AG04449 (cell line): ENCODE measurements at regions not wholly inside any gene's neighbourhood (a gene's known extent, or its start where the extent isn't known, plus 50 kb on each side); places are given as distances from the start of the nearest gene placed in this dataset.

Source experiments
- CTCF ChIA-PET: fragments of 350-600 bp; formaldehyde crosslinking; extraction: SDS; loops from one replicate; lab custom pipeline; 2021; ENCODE audit warnings: antibody characterized with exemption; lab: Yijun Ruan, JAX
- POLR2A ChIA-PET: fragments of 400-600, 350-600 bp; formaldehyde crosslinking; extraction: SDS; loops from one replicate; lab custom pipeline; 2020; ENCODE audit warnings: antibody characterized with exemption, inconsistent platforms; lab: Yijun Ruan, JAX
- DNase-seq: peaks from one replicate; pipeline ENCODE4 v3.0.0-alpha.2; 2010; ENCODE audit warnings: low read depth, low spot score
- H3K4me3 ChIP-seq: 2 replicates; pipeline ENCODE4 v1.5.1; 2011; ENCODE audit warnings: low read depth, mild to moderate bottlenecking, control low read depth, low read length
- TF ChIP-seq, protein P1 (sequence below): IDR thresholded peaks from one replicate; pipeline ENCODE4 v1.5.1; 2011; ENCODE audit warnings: mild to moderate bottlenecking, moderate library complexity, low read length, control low read depth, inconsistent platforms; ENCODE audit not compliant: insufficient read depth; ENCODE audit errors: missing control alignments

DNA sequence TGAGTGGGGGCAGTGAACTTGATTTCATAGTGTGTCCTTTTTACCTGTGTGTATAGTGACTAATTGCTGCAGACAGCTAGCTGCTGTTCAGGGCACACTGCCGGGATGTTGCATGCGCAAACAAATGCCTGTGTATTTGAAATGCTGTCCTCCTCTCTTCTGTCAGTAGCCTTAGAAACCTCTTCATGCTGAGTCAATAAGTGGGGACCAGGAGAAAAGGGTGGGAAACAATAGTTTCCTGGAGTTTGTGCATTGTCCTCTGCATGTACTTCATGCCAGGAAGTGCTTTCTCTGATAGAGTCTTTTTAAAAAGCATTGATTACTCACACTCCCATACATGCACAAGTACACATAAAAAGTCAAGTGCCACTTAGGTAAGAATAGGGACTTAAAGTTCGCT lies 1183.7 kb upstream of the CELF2 start:
- ChIA-PET POLR2A (no interaction called here), CTCF (no interaction called here)
- TF ChIP-seq, protein P1, sequence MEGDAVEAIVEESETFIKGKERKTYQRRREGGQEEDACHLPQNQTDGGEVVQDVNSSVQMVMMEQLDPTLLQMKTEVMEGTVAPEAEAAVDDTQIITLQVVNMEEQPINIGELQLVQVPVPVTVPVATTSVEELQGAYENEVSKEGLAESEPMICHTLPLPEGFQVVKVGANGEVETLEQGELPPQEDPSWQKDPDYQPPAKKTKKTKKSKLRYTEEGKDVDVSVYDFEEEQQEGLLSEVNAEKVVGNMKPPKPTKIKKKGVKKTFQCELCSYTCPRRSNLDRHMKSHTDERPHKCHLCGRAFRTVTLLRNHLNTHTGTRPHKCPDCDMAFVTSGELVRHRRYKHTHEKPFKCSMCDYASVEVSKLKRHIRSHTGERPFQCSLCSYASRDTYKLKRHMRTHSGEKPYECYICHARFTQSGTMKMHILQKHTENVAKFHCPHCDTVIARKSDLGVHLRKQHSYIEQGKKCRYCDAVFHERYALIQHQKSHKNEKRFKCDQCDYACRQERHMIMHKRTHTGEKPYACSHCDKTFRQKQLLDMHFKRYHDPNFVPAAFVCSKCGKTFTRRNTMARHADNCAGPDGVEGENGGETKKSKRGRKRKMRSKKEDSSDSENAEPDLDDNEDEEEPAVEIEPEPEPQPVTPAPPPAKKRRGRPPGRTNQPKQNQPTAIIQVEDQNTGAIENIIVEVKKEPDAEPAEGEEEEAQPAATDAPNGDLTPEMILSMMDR, result no peak
- DNase-seq, result no peak
- no peak overlapping the region for H3K4me3 ChIP-seq

DNA sequence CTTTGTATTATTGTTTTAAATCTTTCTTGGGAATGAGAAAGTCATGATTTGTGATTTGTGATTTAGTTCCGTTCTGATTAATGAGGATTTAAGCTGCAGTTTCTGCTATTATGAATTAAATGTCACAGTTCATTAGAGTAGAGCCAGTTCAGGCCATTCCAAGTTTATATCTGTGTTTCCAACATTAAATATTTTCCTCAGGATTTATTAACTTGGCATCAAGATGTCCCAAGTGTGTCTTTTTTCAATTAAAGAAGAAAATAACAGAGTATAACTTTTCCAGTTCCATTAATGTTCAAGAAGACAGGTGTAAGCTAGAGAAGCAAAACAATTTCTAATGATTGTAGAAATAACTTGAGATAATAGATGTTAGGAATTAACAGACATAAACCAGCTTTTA lies 1183.2 kb upstream of the CELF2 start:
- no peak for DNase-seq
- CTCF ChIA-PET, result no interaction called here
- no peak overlapping the region for H3K4me3 ChIP-seq
- TF ChIP-seq, protein P1, result no peak
- POLR2A ChIA-PET, result no interaction called here

DNA sequence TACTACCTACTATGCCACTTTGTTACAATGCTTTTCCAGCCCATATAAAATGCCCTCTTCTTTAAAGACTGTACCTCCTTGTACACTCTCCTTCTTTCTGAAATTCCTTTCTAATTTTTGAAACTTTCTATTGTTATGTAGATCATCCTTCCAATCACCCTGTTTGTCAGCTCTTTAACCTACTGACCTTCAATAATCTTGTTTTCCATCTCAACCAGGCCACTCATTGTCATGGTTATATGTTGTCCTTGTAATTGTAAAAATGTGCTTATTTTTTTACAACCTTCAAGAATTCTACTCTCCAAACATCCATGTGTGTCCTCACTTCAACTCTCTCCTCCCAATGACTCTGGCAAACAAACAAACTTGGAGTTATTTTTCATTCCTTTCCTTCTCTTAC lies 1172.6 kb upstream of the CELF2 start:
- no peak overlapping the region for H3K4me3 ChIP-seq
- no peak for DNase-seq
- TF ChIP-seq, protein P1, result no peak
- ChIA-PET CTCF (no interaction called here), POLR2A (no interaction called here)

DNA sequence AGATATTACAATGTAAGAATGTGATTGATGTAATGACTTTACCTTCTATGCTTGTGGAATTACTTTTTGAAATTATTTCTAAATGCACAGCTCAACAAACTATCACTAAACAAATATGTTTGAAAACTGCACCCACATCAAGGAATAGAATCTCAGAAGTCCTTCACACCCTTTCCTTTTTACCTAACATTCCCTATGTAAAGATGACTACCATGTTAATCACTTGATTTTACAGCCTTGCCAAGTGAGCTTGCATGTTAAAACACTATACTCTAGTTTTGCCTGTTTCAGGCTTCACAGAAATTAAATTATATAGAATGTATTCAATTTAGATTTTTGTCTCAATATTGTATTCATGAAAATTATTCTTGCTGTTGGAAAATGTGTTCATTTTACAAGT lies 1169.4 kb upstream of the CELF2 start:
- ChIA-PET POLR2A (no interaction called here), CTCF (no interaction called here)
- no peak overlapping the region for H3K4me3 ChIP-seq
- TF ChIP-seq, protein P1, result no peak
- DNase-seq, result no peak

DNA sequence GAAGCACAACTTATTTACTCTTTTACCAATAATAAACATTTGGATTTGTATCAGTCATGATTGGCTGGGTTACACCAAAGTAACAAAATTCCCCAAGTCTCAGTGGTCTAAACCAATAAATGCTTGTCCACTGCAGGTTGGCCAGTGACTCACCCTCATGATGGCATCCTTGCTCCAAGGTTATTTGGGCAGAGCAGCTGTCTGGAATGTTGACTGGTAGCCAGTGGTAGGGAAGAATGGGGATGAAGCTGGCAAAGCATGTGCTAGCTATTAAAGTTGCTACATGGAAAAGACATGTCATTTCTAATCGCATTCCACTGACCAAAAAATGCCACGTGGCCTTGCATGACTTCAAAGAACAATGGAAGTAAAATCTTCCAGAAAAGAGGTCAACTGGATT lies 1168.7 kb upstream of the CELF2 start:
- POLR2A ChIA-PET, result no interaction called here
- TF ChIP-seq, protein P1, result no peak
- H3K4me3 ChIP-seq, result no peak overlapping the region
- CTCF ChIA-PET, result no interaction called here
- DNase-seq, result no peak

DNA sequence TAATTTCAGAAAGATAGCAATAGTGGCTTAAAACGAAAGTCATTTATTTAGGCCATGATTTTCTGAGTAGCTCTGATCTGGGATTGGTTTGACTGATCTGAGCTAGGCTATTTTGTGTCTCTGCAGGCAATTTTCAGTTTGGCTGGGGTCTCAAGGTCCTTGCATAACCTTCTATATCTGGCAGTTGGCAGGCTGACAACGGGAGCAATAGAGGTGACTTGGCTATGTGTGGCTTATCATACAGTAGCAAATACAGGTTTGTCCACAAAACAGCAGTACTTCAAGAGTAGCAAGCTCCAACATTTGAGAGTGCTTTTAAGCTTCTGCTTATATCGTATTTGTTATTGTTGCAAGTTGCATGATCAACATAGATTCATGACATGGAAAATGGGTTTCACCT lies 1167.3 kb upstream of the CELF2 start:
- DNase-seq, result no peak
- TF ChIP-seq, protein P1, result no peak
- H3K4me3 ChIP-seq, result no peak overlapping the region
- ChIA-PET CTCF (no interaction called here), POLR2A (no interaction called here)

DNA sequence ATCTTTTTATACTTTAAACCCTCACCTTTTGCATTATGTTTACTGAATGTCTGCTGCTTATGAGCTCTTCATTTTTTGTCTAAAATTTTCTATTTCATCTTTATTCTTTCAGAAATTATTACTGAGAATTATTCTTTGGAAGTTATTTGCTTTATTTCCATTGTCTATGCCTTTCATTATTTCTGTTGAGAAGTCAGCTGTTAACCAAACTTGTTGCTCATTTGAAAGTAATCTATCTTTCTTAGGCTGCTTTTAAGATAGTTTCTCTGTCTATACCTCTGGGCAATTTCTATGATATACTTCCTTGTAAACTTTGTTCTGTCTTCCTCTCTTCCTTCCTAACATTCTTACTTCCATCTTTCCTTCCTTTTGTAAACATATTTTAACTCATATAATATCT lies 1165.9 kb upstream of the CELF2 start:
- POLR2A ChIA-PET, result no interaction called here
- TF ChIP-seq, protein P1, result no peak
- no peak overlapping the region for H3K4me3 ChIP-seq
- no peak for DNase-seq
- CTCF ChIA-PET, result no interaction called here
